RWPE1 (cell line): ENCODE measurements at regions not wholly inside any gene's neighbourhood (a gene's known extent, or its start where the extent isn't known, plus 50 kb on each side); places are given as distances from the start of the nearest gene placed in this dataset.
A peak's percentile ranks its signal among the peaks of the same experiment; 100 is the strongest.

Experiments used
- CTCF ChIA-PET: fragments of 350-600 bp; sonication (Branson Sonifier 250); formaldehyde crosslinking; extraction: SDS; loops from one replicate; lab custom pipeline; 2021; lab: Yijun Ruan, JAX
- POLR2A ChIA-PET: fragments of 400-600 bp; formaldehyde crosslinking; extraction: SDS; loops from one replicate; lab custom pipeline; 2020; ENCODE audit warnings: antibody characterized with exemption; ENCODE audit not compliant: low non-redundant PET; lab: Yijun Ruan, JAX
- DNase-seq: peaks from one replicate; pipeline ENCODE4 v3.0.0; 2012; ENCODE audit warnings: low spot score
- H3K27ac ChIP-seq: fragments of 450-650 bp; 2 replicates; pipeline ENCODE4 v1.5.1; 2017
- CTCF ChIP-seq: fragments of 450-650 bp; conservative IDR thresholded peaks from 2 replicates; pipeline ENCODE4 v1.5.1; 2017; ENCODE audit warnings: low read depth, mild to moderate bottlenecking

- no peak for DNase-seq
- CTCF ChIA-PET = no interaction called here
- POLR2A ChIA-PET = no interaction called here
- TF ChIP-seq CTCF = no peak
- no peak overlapping the region for H3K27ac ChIP-seq
These were observed 246.8 kb downstream of the SNCA start for GRCh38 chr4:89590128-89590527.

- no peak for DNase-seq
- ChIA-PET POLR2A (no interaction called here), CTCF (interaction anchor here (1.1 kb wide), 1 partner anchor 8 kb away, joined by 3 read pairs; no protein-coding TSS in a partner anchor)
- no peak for TF ChIP-seq CTCF
- no peak overlapping the region for H3K27ac ChIP-seq
These were observed 248.5 kb downstream of the SNCA start for GRCh38 chr4:89588421-89588820.

DNA sequence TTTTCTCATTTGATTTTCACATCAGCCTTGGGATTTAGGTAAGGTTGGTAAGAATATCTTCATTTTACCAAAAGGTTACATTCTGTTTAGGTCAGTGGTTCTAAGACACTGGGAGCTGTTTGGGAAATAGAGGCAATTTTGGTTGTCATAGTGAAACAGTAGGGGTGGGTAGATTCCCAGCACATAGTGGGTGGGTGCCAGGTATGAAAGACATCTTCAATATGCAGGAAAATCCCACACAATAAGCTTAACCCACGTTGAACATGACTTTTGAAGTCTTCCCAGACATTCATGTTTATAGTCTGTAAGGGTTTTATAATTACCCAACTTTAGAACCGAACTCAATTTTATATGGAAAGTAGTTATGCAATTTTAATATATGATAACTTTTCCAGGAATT lies 249.6 kb downstream of the SNCA start:
- no peak for DNase-seq
- no peak for TF ChIP-seq CTCF
- POLR2A ChIA-PET = no interaction called here
- CTCF ChIA-PET = interaction anchor here (1.1 kb wide), 1 partner anchor 9 kb away, joined by 3 read pairs; no protein-coding TSS in a partner anchor
- H3K27ac ChIP-seq = no peak overlapping the region

GRCh38 chr4:89586864-89587263 lies 250.1 kb downstream of the SNCA start:
- DNase-seq = peak; percentile 16
- TF ChIP-seq CTCF = peak; percentile 41
- POLR2A ChIA-PET = no interaction called here
- H3K27ac ChIP-seq = no peak overlapping the region
- CTCF ChIA-PET = interaction anchor here (0.6 kb wide), 2 partner anchors 282 to 508 kb away, joined by 3 to 4 read pairs; no protein-coding TSS in a partner anchor

- no peak for DNase-seq
- TF ChIP-seq CTCF = no peak
- CTCF ChIA-PET = interaction anchor here (0.6 kb wide), 2 partner anchors 283 to 508 kb away, joined by 3 to 4 read pairs; no protein-coding TSS in a partner anchor
These were observed 250.6 kb downstream of the SNCA start for GRCh38 chr4:89586318-89586717.

DNA sequence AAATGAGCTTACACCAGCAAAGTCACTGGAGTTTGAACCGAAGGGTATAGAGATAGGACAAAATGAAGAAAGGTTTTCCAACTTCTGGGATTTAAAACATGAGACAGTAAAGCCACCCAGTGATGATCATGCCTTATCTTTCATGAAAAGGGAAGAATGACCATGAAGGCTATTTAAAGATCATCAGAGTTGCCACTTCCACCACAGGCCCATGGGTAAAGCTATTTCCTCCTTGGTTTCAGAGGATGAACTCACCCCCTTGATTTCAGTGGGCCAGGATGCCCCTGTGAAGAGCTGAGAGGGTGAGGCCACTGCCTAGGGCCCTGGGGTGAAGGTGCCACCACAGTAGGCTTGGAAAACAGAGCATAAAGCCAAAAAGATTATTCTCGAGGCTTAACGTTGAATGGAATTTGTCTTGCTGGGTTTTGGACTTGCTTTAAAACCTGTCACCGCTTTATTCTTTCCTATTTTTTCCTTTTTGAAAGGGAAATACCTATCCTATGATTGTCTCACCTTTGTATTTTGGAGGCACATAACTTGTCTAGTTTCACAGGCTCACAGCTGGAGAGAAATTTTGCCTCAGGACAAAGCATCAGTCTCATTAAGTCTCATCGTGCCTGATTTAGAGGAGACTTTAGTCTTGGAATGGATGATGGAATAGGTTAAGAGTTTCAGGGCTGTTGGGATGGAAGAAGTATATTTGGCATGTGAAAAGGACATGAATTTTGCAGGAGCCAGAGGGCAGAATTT lies 254.0 kb downstream of the SNCA start:
- ChIA-PET POLR2A (no interaction called here), CTCF (no interaction called here)
- DNase-seq = no peak
- TF ChIP-seq CTCF = no peak
- no peak overlapping the region for H3K27ac ChIP-seq

More at GRCh38 chr4:89586318-89586717, 250.6 kb downstream of the SNCA start:
- POLR2A ChIA-PET = no interaction called here
- H3K27ac ChIP-seq = no peak overlapping the region
